GM13977 (cell line): ENCODE measurements at regions not wholly inside any gene's neighbourhood (a gene's known extent, or its start where the extent isn't known, plus 50 kb on each side); places are given as distances from the start of the nearest gene placed in this dataset.

ENCODE experiments used
- DNase-seq: peaks from one replicate; pipeline ENCODE4 v3.0.0; 2012; ENCODE audit warnings: low spot score
- CTCF ChIP-seq: IDR thresholded peaks from 2 replicates; pipeline ENCODE4 v1.5.1; 2012; ENCODE audit warnings: mild to moderate bottlenecking, control low read depth; ENCODE audit not compliant: insufficient read depth; ENCODE audit errors: extremely low read depth, missing control alignments
- in situ Hi-C: fragments of 300-500 bp; cut with MboI; formaldehyde crosslinking; loops from one replicate; pipeline ENCODE4 v1.12.0; 2022; ENCODE audit warnings: low sequenced_read_pairs, low pct_unique_long_range_greater_than_20kb, mixed read lengths, inconsistent platforms; ENCODE audit not compliant: unreplicated experiment

- TF ChIP-seq CTCF = no peak
- no peak for DNase-seq
- in situ Hi-C loops = no loop called here
Measured at GRCh38 chr2:105626966-105627340, 117.8 kb upstream of the NCK2 start.

- in situ Hi-C loops = no loop called here
- no peak for DNase-seq
- no peak for TF ChIP-seq CTCF
Measured at GRCh38 chr2:105626212-105626965, 118.3 kb upstream of the NCK2 start.

GRCh38 chr2:105625632-105626031, 119.1 kb upstream of the NCK2 start:
- no peak for TF ChIP-seq CTCF
- in situ Hi-C loops = no loop called here
- DNase-seq = no peak

- in situ Hi-C loops = no loop called here
- no peak for TF ChIP-seq CTCF
- DNase-seq = no peak
Measured at GRCh38 chr2:105621038-105621437, 123.7 kb upstream of the NCK2 start.

- no peak for TF ChIP-seq CTCF
- in situ Hi-C loops = no loop called here
- no peak for DNase-seq
Measured at GRCh38 chr2:105618351-105618659, 126.4 kb upstream of the NCK2 start.

GRCh38 chr2:105617631-105618350, 126.9 kb upstream of the NCK2 start:
- in situ Hi-C loops = no loop called here
- DNase-seq = no peak

More at GRCh38 chr2:105617631-105618350, 126.9 kb upstream of the NCK2 start:
- no peak for TF ChIP-seq CTCF
